ENCODE measurements at regions not wholly inside any gene's neighbourhood (a gene's known extent, or its start where the extent isn't known, plus 50 kb on each side); places are given as distances from the start of the nearest gene placed in this dataset.

GRCh38 chr2:39870871-39871270 is 91.8 kb upstream of the THUMPD2 start:
- TF ChIP-seq HNRNPH1 (optimal IDR thresholded peaks at IDR 0.05; ENCODE audit: low read depth, low read length) (no peak), ISX (CRISPR knock-in tag; conservative IDR thresholded peaks at IDR 0.05) (no peak), DRAP1 (CRISPR knock-in tag; IDR thresholded peaks at IDR 0.05) (no peak), ZNF281 (CRISPR knock-in tag; IDR thresholded peaks at IDR 0.05; ENCODE audit: borderline replicate concordance) (no peak), DR1 (CRISPR knock-in tag; IDR thresholded peaks at IDR 0.05) (no peak), SOX6 (IDR thresholded peaks at IDR 0.05) (no peak), SOX6 (CRISPR knock-in tag; IDR thresholded peaks at IDR 0.05) (no peak), TOPORS (CRISPR knock-in tag; IDR thresholded peaks at IDR 0.05) (no peak), YY1 (IDR thresholded peaks at IDR 0.05; ENCODE audit: insufficient read depth, insufficient replicate concordance, low read depth, low read length) (no peak), ZNF619 (CRISPR knock-in tag; IDR thresholded peaks at IDR 0.05) (no peak), ZFP37 (CRISPR knock-in tag; IDR thresholded peaks at IDR 0.05; ENCODE audit: borderline replicate concordance) (no peak), LCORL (IDR thresholded peaks at IDR 0.05) (no peak), LCORL (CRISPR knock-in tag; IDR thresholded peaks at IDR 0.05) (no peak), RBFOX2 (IDR thresholded peaks at IDR 0.05; ENCODE audit: low read depth, low read length) (no peak), CCAR2 (optimal IDR thresholded peaks at IDR 0.05; ENCODE audit: low read depth, low read length) (no peak), AKAP8 (CRISPR knock-in tag; IDR thresholded peaks at IDR 0.05) (no peak), RFXAP (CRISPR knock-in tag; IDR thresholded peaks at IDR 0.05; ENCODE audit: borderline replicate concordance) (no peak), SRF (IDR thresholded peaks at IDR 0.05; ENCODE audit: low read depth, low read length) (no peak), TSC22D2 (CRISPR knock-in tag; IDR thresholded peaks at IDR 0.05; ENCODE audit: borderline replicate concordance) (no peak)
- TF ChIP-seq, protein P1, sequence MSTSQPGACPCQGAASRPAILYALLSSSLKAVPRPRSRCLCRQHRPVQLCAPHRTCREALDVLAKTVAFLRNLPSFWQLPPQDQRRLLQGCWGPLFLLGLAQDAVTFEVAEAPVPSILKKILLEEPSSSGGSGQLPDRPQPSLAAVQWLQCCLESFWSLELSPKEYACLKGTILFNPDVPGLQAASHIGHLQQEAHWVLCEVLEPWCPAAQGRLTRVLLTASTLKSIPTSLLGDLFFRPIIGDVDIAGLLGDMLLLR (CRISPR knock-in tag; IDR thresholded peaks at IDR 0.05) = no peak
- TF ChIP-seq, protein P2, sequence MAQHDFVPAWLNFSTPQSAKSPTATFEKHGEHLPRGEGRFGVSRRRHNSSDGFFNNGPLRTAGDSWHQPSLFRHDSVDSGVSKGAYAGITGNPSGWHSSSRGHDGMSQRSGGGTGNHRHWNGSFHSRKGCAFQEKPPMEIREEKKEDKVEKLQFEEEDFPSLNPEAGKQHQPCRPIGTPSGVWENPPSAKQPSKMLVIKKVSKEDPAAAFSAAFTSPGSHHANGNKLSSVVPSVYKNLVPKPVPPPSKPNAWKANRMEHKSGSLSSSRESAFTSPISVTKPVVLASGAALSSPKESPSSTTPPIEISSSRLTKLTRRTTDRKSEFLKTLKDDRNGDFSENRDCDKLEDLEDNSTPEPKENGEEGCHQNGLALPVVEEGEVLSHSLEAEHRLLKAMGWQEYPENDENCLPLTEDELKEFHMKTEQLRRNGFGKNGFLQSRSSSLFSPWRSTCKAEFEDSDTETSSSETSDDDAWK (CRISPR knock-in tag; IDR thresholded peaks at IDR 0.05) = no peak
- Histone ChIP-seq H3K9ac (ENCODE audit: insufficient read depth, low read depth, low read length) (no peak overlapping the region), H3K79me2 (ENCODE audit: insufficient read depth, low read length) (no peaks in the 10 kb centered on the region), H3K9me3 (ENCODE audit: low read length) (no peaks in the 10 kb centered on the region), H3K27me3 (ENCODE audit: control insufficient read depth in 1 of 2, insufficient read depth in 2 of 2, low read length in 2 of 2) (peaks cover 0 to 22% of the 10 kb centered on the region in 2 experiments; a peak in 4 of 5 replicates), H3K27ac (ENCODE audit: extremely low read length, insufficient read depth, low read length) (no peak overlapping the region), H4K20me1 (ENCODE audit: insufficient read depth, low read length) (no peaks in the 10 kb centered on the region), H2AFZ (ENCODE audit: low read length) (no peak overlapping the region), H3K4me2 (ENCODE audit: low read depth, low read length) (no peak overlapping the region), H3K36me3 (replicated peaks in 1 of 2; ENCODE audit: control insufficient read depth in 1 of 2, insufficient read depth in 2 of 2, low read length in 2 of 2) (no peaks in the 10 kb centered on the region), H3K4me1 (ENCODE audit: insufficient read depth, low read length) (no peaks in the 10 kb centered on the region), H3K4me3 (replicated peaks in 1 of 3; ENCODE audit: insufficient read depth in 1 of 3, low read depth in 2 of 3, low read length in 3 of 3) (no peak overlapping the region)
- ATAC-seq (no peak), DNase-seq (ENCODE audit: low spot score) (no peak), FAIRE-seq (no peak)
- CTCF ChIA-PET (ENCODE audit: low intra/inter-chr PET ratio, low total read pairs) = no interaction called here
- intact Hi-C loops (cut with micrococcal nuclease; ENCODE audit: unreplicated experiment) (no loop called here), in situ Hi-C loops (cut with HindIII; ENCODE audit: extremely low pct_ligation_motif_present, low pct_unique_long_range_greater_than_20kb) (no loop called here)
- POLR2A ChIA-PET = no interaction called here
- 29% methylated on average over 3 of the region's 3 CpGs for WGBS (ENCODE audit: low lambda C conversion rate)
- BruUV-seq (replicated peaks) = no TSS peak

Measured in HepG2 (cell line).